NOMO-1 (cell line): ENCODE measurements at regions not wholly inside any gene's neighbourhood (a gene's known extent, or its start where the extent isn't known, plus 50 kb on each side); places are given as distances from the start of the nearest gene placed in this dataset.
"Not testable (repeated sequence)": the region's sequence is repeated elsewhere in the genome, so short reads cannot be mapped to it uniquely, and the experiment has no call there.

ENCODE experiments used
- DNase-seq, 2 experiments: peaks; one replicate each; lab custom pipeline; 2025; ENCODE audit not compliant: unreplicated experiment in 2 of 2; lab: John Stamatoyannopoulos, UW

DNA sequence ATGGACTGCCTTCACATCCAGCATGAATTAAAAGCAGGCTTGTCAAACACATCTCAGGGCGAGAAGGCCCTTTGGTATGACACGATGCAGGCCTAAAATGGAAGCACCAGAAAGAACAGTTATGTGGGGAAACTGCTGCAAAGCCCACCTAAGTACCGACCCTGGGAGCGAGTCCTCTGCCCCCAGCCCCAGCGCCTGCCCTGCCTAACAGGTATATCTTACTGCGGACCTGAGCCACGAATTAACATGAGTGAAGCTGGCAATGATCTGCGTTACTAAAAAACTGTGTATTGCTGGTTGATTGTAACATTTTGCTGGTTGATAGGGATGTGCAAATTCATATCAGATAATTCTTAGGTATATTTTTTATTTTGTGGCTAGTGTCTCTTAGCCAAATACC, 441.5 kb downstream of the ZNF516 start:
- no peak for DNase-seq

DNA sequence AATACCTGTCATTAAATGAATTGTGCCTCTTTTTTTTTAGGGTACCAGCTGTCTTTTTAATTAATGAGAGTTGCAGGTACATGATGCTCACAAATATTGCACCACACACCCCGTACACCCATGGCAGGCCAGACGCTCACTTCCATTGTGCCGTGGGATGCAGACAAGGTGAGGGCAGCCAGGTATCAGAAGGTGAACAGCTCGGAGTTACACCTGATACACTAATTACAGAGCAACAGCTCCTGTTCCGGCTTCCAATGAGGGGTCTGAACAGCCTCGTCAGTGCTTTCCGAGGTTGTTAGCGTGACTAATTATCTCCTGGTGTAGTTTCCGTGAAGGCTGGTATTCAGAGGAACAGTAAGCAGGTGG, 442.8 kb downstream of the ZNF516 start:
- no peak for DNase-seq

DNA sequence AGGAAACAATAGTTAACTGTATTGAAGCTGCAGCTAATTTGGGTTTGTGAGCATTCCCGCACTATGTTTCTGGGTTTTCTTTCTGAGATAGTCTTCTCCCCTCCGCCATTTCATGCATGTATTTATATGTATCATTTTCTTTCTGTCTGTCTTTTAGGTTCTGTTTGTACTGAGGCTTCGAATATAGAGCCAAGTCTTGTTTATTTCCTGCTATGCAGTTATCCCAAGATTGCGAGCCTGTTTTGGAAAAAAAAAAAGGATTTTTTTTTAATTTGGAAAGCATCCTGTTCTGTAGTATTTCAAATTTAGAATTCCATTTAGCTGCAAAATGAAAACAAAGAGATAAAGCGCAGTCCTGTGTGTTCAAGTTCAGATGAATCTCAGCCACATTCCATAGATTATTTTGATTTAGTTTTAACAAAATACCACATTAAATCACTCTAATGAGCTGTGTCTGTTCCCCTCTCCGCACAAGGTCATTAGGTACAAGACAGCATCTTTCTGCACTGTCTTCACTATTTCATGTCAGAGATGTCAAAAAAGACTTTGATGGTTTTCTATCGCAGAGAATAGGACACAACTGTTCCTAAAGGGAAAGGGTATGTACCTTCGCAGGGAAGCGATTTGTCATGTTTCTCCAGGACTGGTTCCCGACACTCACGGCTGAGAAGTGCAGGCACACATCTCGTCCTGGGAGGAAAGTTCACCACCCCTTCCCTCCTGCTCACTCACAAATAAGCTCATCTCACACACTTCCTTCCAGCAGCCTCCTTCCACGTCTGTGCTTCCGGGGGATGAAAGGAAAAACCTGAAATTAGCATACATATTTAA, 443.4 kb downstream of the ZNF516 start:
- DNase-seq, result no peak

DNA sequence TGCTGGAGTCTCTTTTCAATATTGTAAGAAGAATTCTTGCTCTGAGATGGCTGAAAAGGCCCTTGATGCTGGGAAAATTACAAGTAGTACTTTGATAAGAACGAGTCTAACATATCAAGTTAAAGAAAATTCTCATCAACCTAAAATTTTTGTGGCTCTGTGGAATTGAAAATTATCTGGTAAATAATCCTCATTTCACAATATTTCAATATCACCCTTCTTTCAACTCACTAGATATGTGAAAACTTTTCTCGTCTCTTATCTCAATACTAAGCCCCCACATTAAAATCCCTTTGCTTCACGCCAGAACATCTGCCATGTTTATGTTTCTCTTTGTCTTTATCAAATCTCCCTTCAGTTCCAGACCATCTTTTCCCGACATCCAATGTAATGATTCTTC, 448.8 kb downstream of the ZNF516 start:
- no peak for DNase-seq

DNA sequence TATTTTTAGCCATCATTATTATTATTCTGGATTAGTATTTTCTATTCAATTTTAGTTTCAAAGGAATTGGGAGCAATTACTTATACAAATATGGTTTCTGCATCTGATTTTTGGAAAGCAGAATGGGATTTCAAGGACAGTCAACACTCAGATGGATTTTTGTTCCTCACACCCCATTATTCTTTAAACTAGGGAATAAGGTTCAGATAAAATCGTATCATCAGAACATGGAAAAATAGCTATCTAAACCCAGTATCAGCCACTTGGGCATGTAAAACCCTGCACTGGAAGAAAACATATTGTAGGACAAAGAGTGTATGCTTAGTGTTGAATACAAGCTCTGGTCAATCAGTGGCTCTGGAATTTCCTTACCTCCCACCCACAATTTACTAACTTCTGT, 452.5 kb downstream of the ZNF516 start:
- no peak for DNase-seq

DNA sequence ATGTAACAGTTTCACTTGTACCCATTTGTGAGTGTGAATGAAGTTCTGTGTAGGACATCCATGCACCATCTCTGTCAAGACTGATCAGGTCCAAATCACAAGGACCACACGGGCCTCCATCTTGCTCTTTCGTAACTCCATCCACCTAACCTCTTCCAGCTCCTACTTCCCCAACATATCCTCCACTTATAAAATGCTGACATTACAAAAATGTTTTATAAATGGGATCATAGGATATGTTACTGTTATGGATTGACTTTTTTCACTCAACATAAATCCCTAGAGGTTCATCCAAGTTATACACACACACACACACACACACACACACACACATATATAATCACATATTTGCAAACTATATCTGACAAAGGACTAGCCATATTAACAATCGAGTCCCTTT, 476.8 kb downstream of the ZNF516 start:
- no peak for DNase-seq

DNA sequence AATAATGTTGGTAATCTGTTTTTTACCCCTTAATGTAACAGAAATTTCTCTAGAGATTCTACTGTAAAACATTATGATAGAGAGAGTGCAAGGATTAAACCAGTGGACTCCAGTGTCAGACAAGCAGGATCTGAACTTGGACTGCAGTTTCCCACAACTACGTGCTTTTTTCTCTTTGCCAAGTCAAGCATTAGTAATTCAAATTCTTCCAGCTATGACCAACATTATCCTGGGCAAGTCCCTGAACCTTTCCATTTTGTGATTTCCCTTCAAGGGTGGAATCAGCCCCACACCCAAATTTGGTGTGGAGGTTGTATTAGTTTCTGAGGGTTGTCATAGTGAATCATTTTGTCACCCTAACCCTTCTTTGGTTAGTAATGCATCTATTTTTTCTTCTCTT, 482.0 kb downstream of the ZNF516 start:
- no peak for DNase-seq

DNA sequence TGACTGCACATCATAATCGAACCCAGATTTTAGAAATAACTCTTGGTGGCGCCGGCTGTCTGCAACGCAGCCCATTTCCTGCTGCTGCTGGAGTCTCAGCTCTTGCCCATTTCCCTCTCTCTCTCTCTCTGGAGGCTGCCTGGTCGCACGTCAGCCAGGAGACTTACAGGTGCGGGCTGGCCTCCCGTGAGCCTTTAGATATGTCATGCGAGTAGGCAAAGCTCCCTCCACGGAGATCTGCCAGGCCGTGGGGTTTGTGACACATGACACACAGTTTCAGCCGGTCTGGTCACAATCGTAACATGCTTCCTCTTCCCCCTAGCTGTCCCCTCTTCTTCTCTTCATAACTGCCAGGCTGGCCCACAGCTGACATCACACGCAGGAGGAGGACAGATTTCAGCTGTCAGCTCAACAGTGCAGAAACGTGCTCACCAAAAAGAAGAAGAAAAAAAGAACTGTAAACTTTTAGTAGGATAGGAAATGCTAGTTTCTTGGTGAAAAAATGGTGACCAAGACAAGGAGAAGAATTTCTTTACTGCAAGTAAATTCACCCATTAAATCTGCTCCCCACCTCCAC, 489.3 kb downstream of the ZNF516 start:
- DNase-seq, result no peak

DNA sequence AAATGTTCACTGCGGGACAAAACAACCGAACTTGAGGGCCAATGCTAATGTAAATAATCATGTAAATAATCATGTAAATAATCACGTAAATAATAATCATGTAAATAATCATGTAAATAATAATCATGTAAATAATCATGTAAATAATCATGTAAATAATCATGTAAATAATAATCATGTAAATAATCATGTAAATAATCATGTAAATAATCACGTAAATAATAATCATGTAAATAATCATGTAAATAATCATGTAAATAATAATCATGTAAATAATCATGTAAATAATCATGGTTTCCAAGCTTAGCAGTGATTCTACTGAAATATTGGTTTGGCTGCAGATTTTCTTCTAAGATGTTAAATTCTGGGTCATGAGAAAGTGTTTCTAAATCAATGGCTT, 507.1 kb downstream of the ZNF516 start:
- DNase-seq, result not testable (repeated sequence)

DNA sequence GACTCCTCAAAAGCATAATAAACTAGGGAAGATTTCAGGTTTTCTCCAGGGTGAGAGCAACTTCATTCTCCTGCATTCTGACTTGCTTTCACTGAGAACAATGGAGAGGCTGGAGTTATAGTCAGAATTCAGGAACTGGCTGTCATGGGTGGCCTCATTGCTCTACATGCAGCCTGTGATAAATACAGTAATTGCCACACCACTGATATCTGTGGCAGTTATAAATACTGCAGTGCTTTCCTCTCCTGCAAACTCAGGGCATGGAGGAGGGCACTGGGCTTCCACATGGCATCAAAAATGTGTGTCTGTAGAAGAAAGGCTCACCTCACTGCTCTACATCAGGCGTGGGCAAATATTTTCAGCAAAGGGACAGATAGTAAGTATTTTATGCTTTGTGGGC, 510.2 kb downstream of the ZNF516 start:
- DNase-seq, result no peak

DNA sequence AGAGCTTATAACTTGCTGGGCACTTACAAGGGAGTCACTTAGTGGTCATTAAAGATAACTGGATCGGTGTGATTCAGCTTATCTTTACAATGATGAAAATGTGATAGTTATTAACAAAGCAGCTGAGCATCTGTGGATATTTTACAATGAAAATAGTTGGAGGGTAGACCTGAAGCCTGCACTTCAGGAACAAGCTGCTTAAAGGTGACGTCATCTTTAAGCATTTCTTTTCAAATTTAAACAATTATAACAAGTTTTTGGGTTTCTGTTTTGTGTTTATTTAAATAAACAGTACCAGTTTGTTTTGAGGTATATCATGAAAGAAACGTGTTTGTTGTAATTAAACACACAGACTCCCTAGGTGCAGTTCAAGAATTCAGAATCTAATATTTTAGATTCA, 513.9 kb downstream of the ZNF516 start:
- DNase-seq, result no peak

DNA sequence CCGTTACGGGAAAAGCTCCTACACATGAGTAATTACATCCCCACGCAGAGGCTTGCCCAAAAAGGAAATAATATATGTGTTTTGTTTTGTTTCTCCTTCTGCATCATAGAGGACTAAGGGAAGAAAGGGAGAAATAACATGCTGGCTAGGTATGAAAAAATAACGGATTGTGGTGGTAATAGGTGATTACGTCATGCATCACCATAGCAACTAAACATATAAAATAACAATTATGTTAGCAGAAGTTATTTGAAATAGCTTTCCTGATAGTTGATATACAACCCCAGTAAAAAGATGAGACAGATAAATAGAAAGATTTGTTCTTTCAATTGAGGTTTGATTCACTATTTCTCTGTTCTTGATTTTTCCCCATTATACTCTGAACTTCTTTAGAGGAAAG, 518.0 kb downstream of the ZNF516 start:
- no peak for DNase-seq

DNA sequence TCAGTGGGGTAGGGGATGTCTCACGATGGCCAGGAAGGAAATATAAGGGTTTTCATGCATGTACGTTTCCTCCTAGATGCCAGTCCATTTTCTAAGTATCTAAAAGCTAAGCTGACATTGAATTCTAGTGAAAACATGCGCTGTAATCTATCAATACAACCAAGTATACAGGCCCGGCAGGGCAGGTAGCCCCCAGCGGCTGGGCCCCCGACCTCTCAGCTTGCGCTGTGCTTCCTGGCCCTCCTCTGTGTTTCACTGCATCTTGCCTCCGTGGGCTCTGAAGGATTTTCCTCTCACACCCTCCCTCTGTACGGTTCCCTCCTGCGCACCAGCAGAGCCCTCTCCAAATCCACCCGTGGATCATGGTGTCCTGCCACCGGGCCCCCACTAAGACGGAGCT, 524.8 kb downstream of the ZNF516 start:
- no peak for DNase-seq

DNA sequence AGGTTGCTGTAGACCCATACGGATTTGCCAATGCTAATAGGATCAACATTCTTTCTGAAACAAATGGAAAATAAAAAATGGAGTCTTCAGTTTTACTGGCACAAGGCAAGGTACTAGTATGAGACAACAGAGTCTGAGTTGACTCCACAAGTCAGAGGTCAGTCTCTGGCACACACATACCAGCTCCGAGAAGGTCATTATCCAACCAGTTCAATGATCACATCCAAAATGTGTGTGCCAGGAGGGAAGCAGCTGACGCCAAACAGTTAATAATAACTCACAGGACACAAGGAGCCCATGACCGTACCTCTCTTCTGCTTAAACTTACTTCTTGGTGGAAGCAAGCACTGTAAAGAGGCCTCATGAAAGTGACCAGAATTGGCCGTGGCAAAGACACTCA, 528.6 kb downstream of the ZNF516 start:
- DNase-seq, result no peak

DNA sequence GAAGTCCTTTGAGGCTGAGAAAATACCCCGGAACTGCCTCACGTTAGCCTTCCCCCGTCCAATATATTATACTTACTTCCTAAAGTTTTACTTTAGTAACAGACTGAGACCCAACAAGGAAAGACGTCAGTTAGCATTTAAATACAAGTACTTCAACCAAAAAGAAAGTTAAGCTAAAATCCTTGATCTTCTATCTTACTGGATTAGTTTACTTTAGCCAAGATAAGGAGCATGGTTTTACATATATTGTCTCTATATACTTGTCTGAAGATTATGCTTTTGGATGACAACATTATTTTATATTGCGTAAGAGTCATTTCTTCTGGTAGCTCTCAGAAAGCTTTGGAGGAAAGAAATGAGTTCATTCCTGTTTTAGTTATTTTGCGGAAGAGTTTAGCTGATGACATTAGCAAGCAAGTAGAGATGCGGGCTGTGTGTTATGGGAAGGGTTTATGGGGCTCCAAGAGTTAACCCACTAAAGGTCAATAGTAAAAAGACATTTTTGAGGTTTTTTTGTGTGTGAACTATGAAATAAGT, 532.9 kb downstream of the ZNF516 start:
- no peak for DNase-seq

DNA sequence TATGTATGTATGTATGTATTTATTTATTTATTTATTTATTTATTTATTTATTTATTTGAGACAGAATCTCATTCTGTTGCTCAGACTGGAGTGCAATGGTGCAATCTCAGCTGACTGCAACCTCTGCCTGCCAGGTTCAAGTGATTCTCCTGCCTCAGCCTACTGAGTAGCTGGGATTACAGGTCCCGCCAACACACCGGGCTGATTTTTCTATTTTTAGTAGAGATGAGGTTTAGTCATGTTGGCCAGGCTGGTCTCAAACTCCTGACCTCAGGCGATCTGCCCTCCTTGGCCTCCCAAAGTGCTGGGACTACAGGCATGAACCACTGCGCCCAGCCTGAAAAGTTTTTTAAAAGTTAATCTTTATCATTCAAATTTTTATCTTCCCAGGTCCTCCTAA, 532.9 kb upstream of the SMIM21 start:
- DNase-seq, result not testable (repeated sequence)

DNA sequence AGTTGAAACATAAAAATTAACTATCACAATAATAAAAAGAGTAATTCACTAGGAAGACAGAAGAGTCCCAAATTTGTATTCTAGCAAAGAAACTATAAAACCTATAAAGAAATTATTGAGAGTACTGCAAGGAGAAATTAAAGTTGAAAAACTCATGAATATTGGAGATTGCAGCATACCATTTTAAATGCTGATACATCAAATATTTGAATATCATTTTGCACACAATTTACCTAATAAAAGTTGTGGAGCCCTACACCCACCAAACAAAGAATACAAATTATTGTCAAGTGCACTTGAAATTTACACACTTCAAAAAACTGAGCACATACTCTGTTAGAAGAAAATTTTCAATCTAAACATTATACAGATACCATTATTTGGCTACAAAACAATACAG, 531.6 kb upstream of the SMIM21 start:
- no peak for DNase-seq

DNA sequence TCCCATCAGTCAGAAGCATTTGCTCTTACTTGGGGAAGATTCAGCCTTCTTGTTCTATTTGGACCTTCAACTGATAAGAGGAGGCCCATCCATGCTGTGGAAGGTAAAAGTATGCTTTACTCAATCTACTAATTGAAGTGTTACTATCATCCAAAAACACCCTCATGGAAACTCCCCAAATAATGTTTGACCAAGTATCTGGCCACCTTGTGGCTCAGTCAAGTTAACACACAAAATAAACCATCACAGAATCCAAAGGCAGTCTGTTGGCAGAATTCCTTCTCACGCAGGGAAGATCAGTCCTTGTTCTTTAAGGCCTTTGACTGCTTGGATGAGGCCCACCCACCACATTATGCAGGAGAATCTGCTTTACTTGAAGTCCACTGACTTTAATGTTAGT, 531.2 kb upstream of the SMIM21 start:
- no peak for DNase-seq

DNA sequence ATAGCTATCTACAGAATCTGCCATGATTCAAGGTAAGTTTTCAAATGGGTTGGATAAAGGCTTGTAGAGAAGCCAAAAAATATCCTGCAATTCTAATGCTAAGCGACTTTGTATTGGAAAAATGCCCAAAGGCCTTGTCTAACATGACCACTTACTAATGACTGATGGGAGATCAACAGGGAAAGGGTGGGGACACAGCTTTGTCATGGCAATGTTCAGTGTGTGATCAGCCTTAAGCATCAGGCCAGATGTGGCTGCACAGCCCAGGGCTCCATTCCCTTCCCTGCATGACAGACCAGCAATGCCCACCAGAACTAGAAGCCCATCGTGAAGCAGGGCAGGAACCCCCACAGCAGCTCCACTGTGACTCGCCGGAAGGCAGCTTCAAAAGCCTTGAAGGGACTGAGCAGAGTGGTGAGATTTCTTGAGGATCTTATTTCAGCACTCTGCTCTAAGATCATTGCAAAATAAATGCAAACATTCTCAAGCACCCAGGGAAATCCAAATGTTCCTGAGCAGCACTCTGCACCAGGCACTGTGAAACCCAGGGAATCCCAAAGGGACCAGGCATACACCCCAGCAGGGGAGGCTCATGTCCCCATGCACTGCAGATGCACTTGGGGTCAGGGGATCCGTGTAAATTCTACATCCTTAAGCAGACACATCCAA, 517.9 kb upstream of the SMIM21 start:
- no peak for DNase-seq

DNA sequence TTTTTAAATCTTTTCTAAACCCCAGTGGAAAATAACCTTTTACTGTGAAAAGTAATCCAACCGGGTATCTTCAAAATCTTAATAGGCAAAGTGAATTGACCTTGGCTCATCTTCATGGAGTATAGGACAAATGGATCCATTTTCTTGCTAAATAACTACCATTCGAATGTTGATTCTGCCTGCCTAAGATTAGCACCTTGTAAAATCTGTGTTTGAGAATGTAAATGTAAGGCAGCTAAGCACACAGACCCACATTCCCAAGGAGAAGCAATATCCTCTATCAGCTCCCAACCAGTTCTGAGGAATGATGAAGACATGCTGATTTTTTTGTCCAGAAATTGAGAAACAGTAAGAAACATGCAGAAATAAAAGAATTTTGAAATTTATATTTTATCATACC, 509.8 kb upstream of the SMIM21 start:
- DNase-seq, result no peak

DNA sequence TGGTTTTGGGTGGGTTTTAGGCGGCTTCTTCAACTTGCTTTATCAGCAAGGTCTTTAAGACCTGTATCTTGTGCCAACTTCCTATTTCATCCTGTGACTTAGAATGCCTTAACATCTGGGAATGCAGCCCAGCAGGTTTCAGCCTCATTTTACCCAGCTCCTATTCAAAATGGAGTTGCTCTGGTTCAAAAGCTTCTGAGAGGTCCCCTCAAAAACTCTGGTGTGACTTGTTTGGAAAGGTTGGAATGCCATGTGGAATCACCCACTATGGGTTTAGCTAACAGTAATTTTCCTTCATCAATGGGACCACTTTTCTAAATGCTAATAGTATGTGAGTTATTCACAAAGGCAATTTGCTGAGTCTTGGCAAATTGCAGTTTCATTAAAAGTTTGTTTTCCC, 509.4 kb upstream of the SMIM21 start:
- DNase-seq, result no peak

DNA sequence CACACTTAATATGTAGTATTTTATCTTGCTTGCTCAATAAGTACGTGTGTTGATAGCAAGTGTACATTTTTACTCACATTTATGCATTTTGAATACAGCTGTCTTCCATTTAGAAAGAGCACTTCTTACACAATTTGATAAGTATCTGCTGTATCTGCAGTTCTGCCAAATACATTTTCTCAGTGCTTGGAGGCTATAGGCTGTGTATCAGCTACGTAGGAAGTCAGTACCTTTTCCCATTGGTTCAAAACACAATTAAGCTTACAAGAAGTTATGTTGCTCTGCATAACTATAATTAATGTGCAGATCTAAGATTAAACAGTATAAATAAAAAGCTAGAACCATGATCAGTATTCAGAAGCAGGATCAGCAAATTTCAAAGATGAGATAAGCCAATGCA, 503.6 kb upstream of the SMIM21 start:
- DNase-seq, result no peak
